OCI-LY7 (cell line): ENCODE measurements at regions not wholly inside any gene's neighbourhood (a gene's known extent, or its start where the extent isn't known, plus 50 kb on each side); places are given as distances from the start of the nearest gene placed in this dataset.

Experiments used
- BruUV-seq: library from RNA; stranded (reverse); fragments of 400-500 nt; replicated peaks from 2 replicates; lab custom pipeline; 2021; lab: Mats Ljungman, UMichigan
- CTCF ChIA-PET: fragments of 300-600 bp; sonication (Branson Sonifier 250); formaldehyde crosslinking; loops from one replicate; lab custom pipeline; 2022; ENCODE audit warnings: antibody characterized with exemption; ENCODE audit not compliant: unreplicated experiment; lab: Charles Lee
- POLR2A ChIA-PET: fragments of 300-600 bp; sonication (Branson Sonifier 250); formaldehyde crosslinking; loops from one replicate; lab custom pipeline; 2022; ENCODE audit warnings: antibody characterized with exemption; lab: Charles Lee
- DNase-seq: peaks from one replicate; pipeline ENCODE4 v3.0.0-alpha.2; 2015; ENCODE audit warnings: low spot score
- H2AFZ ChIP-seq: fragments of 200-600 bp; sonication (generic), shearing (Covaris generic); 2 replicates; pipeline ENCODE4 v1.6.1; 2014; ENCODE audit warnings: mild to moderate bottlenecking, antibody characterized with exemption, low read length, moderate library complexity
- H3K27ac ChIP-seq: fragments of 200-600 bp; sonication (generic); 2 replicates; pipeline ENCODE4 v1.5.1; 2014; ENCODE audit warnings: mixed run types, low read depth, mild to moderate bottlenecking, moderate library complexity, low read length, inconsistent platforms; ENCODE audit not compliant: poor library complexity, severe bottlenecking
- H3K36me3 ChIP-seq: fragments of 200-600 bp; sonication (generic); 2 replicates; pipeline ENCODE4 v1.6.1; 2014; ENCODE audit warnings: mild to moderate bottlenecking, antibody characterized with exemption, low read length, moderate library complexity, mixed read lengths; ENCODE audit not compliant: insufficient read depth
- H3K4me1 ChIP-seq: fragments of 200-600 bp; sonication (generic); 2 replicates; pipeline ENCODE4 v1.5.1; 2014; ENCODE audit warnings: mild to moderate bottlenecking, low read length; ENCODE audit not compliant: insufficient read depth, poor library complexity, severe bottlenecking
- H3K4me2 ChIP-seq: fragments of 200-600 bp; sonication (generic); 2 replicates; pipeline ENCODE4 v1.6.1; 2014; ENCODE audit warnings: mild to moderate bottlenecking, low read length
- H3K4me3 ChIP-seq: fragments of 200-600 bp; sonication (generic); 2 replicates; pipeline ENCODE4 v1.5.1; 2014; ENCODE audit warnings: mild to moderate bottlenecking, low read depth, low read length; ENCODE audit not compliant: poor library complexity, severe bottlenecking
- H3K79me2 ChIP-seq: fragments of 200-600 bp; sonication (generic); 2 replicates; pipeline ENCODE4 v1.6.1; 2016; ENCODE audit warnings: low read depth, mild to moderate bottlenecking, low read length, moderate library complexity, mixed read lengths; ENCODE audit not compliant: insufficient read depth
- H3K9me2 ChIP-seq: fragments of 200-600 bp; sonication (generic); 2 replicates; pipeline ENCODE4 v1.6.1; 2016; ENCODE audit warnings: mild to moderate bottlenecking, low read length, mixed read lengths; ENCODE audit not compliant: insufficient read depth
- H3K9me3 ChIP-seq: fragments of 200-600 bp; sonication (generic); 2 replicates; pipeline ENCODE4 v1.6.1; 2014; ENCODE audit warnings: mild to moderate bottlenecking, mixed run types, low read length, mixed read lengths
- H4K20me1 ChIP-seq: fragments of 200-600 bp; sonication (generic); 2 replicates; pipeline ENCODE4 v1.6.1; 2014; ENCODE audit warnings: mild to moderate bottlenecking, antibody characterized with exemption, low read length, moderate library complexity, mixed read lengths; ENCODE audit not compliant: insufficient read depth
- EZH2phosphoT487 ChIP-seq: fragments of 200-600 bp; sonication (generic); IDR thresholded peaks from 2 replicates; pipeline ENCODE4 v1.6.1; 2018; ENCODE audit warnings: low read depth, borderline replicate concordance, mild to moderate bottlenecking, mixed run types, antibody characterized with exemption, low read length, moderate library complexity, mixed read lengths
- intact Hi-C: fragments of 100-400 bp; cut with micrococcal nuclease; formaldehyde crosslinking; loops from one replicate; pipeline ENCODE4 v1.10.0; 2022; ENCODE audit not compliant: unreplicated experiment
- TF ChIP-seq, protein P1 (sequence below): fragments of 200-600 bp; sonication (generic); conservative IDR thresholded peaks from 2 replicates; pipeline ENCODE4 v1.5.1; 2014; ENCODE audit warnings: mild to moderate bottlenecking, antibody characterized with exemption, low read length, moderate library complexity, mixed read lengths

DNA sequence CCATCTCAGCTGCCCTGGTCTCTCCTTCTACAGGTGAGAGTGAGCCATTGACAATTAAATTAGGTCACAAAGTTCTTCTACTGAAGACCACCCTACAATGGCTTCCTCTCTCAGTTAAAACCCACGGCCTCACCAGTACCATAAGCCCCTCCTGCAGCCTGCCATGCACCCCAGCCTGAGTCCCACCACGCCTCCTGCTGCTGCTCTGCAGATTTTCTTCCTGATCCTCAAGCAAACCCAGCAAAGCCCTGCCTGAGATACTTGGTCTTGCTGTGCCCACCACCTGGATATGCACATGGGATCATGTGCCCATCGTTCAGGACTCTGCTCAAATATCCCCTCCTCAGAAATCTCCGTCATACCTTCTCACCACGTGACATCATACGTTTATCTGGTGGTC is 696.6 kb downstream of the RNF144A start:
- no TSS peak for BruUV-seq
- Histone ChIP-seq H3K27ac (no peak overlapping the region), H2AFZ (no peak overlapping the region), H3K36me3 (no peaks in the 10 kb centered on the region), H3K4me1 (peaks cover 24% of the 10 kb centered on the region), H4K20me1 (no peaks in the 10 kb centered on the region), H3K4me3 (no peak overlapping the region), H3K79me2 (no peaks in the 10 kb centered on the region), H3K9me2 (no peaks in the 10 kb centered on the region), H3K4me2 (no peak overlapping the region), H3K9me3 (no peaks in the 10 kb centered on the region)
- TF ChIP-seq EZH2phosphoT487 = no peak
- TF ChIP-seq, protein P1, sequence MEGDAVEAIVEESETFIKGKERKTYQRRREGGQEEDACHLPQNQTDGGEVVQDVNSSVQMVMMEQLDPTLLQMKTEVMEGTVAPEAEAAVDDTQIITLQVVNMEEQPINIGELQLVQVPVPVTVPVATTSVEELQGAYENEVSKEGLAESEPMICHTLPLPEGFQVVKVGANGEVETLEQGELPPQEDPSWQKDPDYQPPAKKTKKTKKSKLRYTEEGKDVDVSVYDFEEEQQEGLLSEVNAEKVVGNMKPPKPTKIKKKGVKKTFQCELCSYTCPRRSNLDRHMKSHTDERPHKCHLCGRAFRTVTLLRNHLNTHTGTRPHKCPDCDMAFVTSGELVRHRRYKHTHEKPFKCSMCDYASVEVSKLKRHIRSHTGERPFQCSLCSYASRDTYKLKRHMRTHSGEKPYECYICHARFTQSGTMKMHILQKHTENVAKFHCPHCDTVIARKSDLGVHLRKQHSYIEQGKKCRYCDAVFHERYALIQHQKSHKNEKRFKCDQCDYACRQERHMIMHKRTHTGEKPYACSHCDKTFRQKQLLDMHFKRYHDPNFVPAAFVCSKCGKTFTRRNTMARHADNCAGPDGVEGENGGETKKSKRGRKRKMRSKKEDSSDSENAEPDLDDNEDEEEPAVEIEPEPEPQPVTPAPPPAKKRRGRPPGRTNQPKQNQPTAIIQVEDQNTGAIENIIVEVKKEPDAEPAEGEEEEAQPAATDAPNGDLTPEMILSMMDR = no peak
- CTCF ChIA-PET = interaction anchor here (0.9 kb wide), 1 partner anchor 11 kb away, joined by 3 read pairs; no protein-coding TSS in a partner anchor
- DNase-seq = no peak
- POLR2A ChIA-PET = interaction anchor here (1.6 kb wide), 1 partner anchor 19 kb away, joined by 5 read pairs; no protein-coding TSS in a partner anchor
- intact Hi-C loops = no loop called here

- Histone ChIP-seq H3K27ac (no peak overlapping the region), H3K4me3 (no peak overlapping the region), H3K9me2 (no peaks in the 10 kb centered on the region), H3K4me1 (no peaks in the 10 kb centered on the region), H2AFZ (no peak overlapping the region), H4K20me1 (no peaks in the 10 kb centered on the region), H3K9me3 (no peaks in the 10 kb centered on the region), H3K36me3 (no peaks in the 10 kb centered on the region), H3K4me2 (no peak overlapping the region), H3K79me2 (no peaks in the 10 kb centered on the region)
- DNase-seq = no peak
- no peak for TF ChIP-seq EZH2phosphoT487
- TF ChIP-seq, protein P1 = no peak
- POLR2A ChIA-PET = interaction anchor here (0.7 to 1.7 kb wide), 5 partner anchors 8 to 15 kb away, joined by 3 to 4 read pairs (median 4); no protein-coding TSS in a partner anchor
- intact Hi-C loops = no loop called here
- BruUV-seq = no TSS peak
- CTCF ChIA-PET = no interaction called here
These were observed 700.8 kb downstream of the RNF144A start for GRCh38 chr2:7618031-7618430.

GRCh38 chr2:7619203-7619970 is 702.2 kb downstream of the RNF144A start:
- Histone ChIP-seq H3K79me2 (no peaks in the 10 kb centered on the region), H2AFZ (no peak overlapping the region), H3K9me3 (no peaks in the 10 kb centered on the region), H3K4me3 (no peak overlapping the region), H3K9me2 (no peaks in the 10 kb centered on the region), H3K4me1 (peaks cover 1% of the 10 kb centered on the region), H3K4me2 (no peak overlapping the region), H3K36me3 (no peaks in the 10 kb centered on the region), H3K27ac (no peak overlapping the region), H4K20me1 (no peaks in the 10 kb centered on the region)
- BruUV-seq = no TSS peak
- intact Hi-C loops = no loop called here
- CTCF ChIA-PET = no interaction called here
- DNase-seq = no peak
- TF ChIP-seq, protein P1 = no peak
- no peak for TF ChIP-seq EZH2phosphoT487
- POLR2A ChIA-PET = interaction anchor here (1.2 to 1.4 kb wide), 3 partner anchors 10 to 25 kb away, joined by 3 to 4 read pairs (median 4); no protein-coding TSS in a partner anchor
